ENCODE measurements at regions not wholly inside any gene's neighbourhood (a gene's known extent, or its start where the extent isn't known, plus 50 kb on each side); places are given as distances from the start of the nearest gene placed in this dataset.
"Not testable (repeated sequence)": the region's sequence is repeated elsewhere in the genome, so short reads cannot be mapped to it uniquely, and the experiment has no call there.

DNA sequence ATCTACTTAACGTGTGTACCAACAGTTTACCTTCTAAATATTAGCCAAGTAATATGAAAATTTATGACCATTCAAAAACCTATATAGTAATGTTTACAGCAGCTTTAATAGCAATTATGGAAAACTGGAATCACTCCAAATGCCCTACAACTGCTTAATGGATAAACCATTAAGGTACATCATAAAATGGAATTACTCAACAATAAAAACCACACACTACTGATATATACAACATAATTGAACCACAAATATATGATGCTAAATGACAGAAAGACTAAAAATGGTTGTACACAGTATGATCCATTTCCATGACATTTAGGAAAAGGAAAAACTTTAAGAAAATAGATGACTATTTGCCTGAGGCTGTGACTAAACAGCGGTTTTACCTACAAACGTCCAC lies 467.1 kb upstream of the EPHA6 start:
- no peaks in the 10 kb centered on the region for H3K36me3 ChIP-seq (replicated peaks; ENCODE audit: insufficient read depth, low read length)
- H2AFZ ChIP-seq (ENCODE audit: low read length): no peak overlapping the region

DNA sequence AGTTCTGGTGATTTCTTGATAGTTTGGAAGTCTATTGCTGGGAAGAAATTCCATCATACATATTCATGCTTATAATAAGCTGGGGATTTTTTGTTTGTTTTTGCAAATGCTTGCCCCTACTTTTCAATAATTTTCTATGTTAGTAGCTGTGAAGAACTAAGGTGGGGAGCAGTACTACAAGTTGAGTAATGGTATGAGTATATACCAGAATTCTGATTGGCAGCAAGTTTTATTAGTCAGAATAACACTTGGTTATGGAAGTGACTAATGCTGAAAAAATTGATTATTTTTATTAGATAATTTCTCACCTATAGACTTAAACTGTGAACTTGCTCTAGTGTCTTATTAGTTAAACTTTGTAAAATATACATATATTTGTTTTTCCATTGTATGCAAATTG lies 462.8 kb upstream of the EPHA6 start:
- H3K9ac ChIP-seq (ENCODE audit: low read length); H3K4me1 ChIP-seq (ENCODE audit: low read length); H4K20me1 ChIP-seq (ENCODE audit: insufficient read depth, low read length); H3K36me3 ChIP-seq (replicated peaks; ENCODE audit: insufficient read depth, low read length); H3K27ac ChIP-seq (ENCODE audit: low read length); H3K9me3 ChIP-seq (replicated peaks; ENCODE audit: insufficient read depth, low read length); H3K4me2 ChIP-seq (ENCODE audit: low read depth, low read length); DNase-seq; H3F3A ChIP-seq (ENCODE audit: insufficient read depth, low read length); H3K27me3 ChIP-seq (replicated peaks; ENCODE audit: insufficient read depth, low read length); H3K4me3 ChIP-seq (ENCODE audit: low read length); H2AFZ ChIP-seq (ENCODE audit: low read length); H3K9me2 ChIP-seq (replicated peaks; ENCODE audit: insufficient read depth, low read length); H3K79me2 ChIP-seq (ENCODE audit: low read length): not testable (repeated sequence)

More for the DNA sequence above, 467.1 kb upstream of the EPHA6 start:
- Histone ChIP-seq H3K79me2 (ENCODE audit: low read length) (no peaks in the 10 kb centered on the region), H3K9me3 (replicated peaks; ENCODE audit: insufficient read depth, low read length) (no peaks in the 10 kb centered on the region), H3F3A (ENCODE audit: insufficient read depth, low read length) (no peaks in the 10 kb centered on the region), H3K9me2 (replicated peaks; ENCODE audit: insufficient read depth, low read length) (no peaks in the 10 kb centered on the region), H3K4me2 (ENCODE audit: low read depth, low read length) (no peak overlapping the region), H3K4me1 (ENCODE audit: low read length) (no peaks in the 10 kb centered on the region), H3K4me3 (ENCODE audit: low read length) (no peak overlapping the region), H3K27ac (ENCODE audit: low read length) (no peak overlapping the region), H3K9ac (ENCODE audit: low read length) (no peak overlapping the region), H3K27me3 (replicated peaks; ENCODE audit: insufficient read depth, low read length) (no peaks in the 10 kb centered on the region), H4K20me1 (ENCODE audit: insufficient read depth, low read length) (no peaks in the 10 kb centered on the region)
- no peak for TF ChIP-seq EZH2phosphoT487 (IDR thresholded peaks at IDR 0.05; ENCODE audit: low read length)
- TF ChIP-seq, protein P1, sequence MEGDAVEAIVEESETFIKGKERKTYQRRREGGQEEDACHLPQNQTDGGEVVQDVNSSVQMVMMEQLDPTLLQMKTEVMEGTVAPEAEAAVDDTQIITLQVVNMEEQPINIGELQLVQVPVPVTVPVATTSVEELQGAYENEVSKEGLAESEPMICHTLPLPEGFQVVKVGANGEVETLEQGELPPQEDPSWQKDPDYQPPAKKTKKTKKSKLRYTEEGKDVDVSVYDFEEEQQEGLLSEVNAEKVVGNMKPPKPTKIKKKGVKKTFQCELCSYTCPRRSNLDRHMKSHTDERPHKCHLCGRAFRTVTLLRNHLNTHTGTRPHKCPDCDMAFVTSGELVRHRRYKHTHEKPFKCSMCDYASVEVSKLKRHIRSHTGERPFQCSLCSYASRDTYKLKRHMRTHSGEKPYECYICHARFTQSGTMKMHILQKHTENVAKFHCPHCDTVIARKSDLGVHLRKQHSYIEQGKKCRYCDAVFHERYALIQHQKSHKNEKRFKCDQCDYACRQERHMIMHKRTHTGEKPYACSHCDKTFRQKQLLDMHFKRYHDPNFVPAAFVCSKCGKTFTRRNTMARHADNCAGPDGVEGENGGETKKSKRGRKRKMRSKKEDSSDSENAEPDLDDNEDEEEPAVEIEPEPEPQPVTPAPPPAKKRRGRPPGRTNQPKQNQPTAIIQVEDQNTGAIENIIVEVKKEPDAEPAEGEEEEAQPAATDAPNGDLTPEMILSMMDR (IDR thresholded peaks at IDR 0.05; ENCODE audit: low read length): no peak
- no peak for TF ChIP-seq EZH2 (optimal IDR thresholded peaks at IDR 0.05; ENCODE audit: low read depth, low read length)
- no peak for DNase-seq

DNA sequence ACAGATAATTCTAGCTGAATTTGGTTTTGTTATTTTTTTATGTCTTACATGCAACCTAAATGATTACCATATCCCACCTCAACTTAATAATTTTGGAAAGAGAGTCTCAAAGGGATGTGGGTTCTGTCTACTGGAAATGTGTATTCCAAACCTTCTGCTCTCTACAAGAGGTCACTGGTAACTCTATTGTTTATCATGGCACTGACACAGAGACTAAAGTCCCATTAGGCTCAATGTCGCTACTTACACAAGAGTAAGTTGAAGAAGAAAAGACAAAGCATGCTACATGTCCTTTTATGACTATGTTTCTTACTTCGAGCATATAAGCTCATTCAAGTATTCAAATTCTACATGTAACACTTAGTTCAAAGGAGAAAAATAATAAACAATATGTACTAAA lies 460.3 kb upstream of the EPHA6 start:
- Histone ChIP-seq H3K27me3 (replicated peaks; ENCODE audit: insufficient read depth, low read length) (no peaks in the 10 kb centered on the region), H4K20me1 (ENCODE audit: insufficient read depth, low read length) (no peaks in the 10 kb centered on the region), H3K79me2 (ENCODE audit: low read length) (no peaks in the 10 kb centered on the region), H3K4me2 (ENCODE audit: low read depth, low read length) (no peak overlapping the region), H3K9me3 (replicated peaks; ENCODE audit: insufficient read depth, low read length) (no peaks in the 10 kb centered on the region), H3K9me2 (replicated peaks; ENCODE audit: insufficient read depth, low read length) (no peaks in the 10 kb centered on the region), H3K4me3 (ENCODE audit: low read length) (no peak overlapping the region), H3K27ac (ENCODE audit: low read length) (no peak overlapping the region), H3K4me1 (ENCODE audit: low read length) (no peaks in the 10 kb centered on the region), H2AFZ (ENCODE audit: low read length) (no peak overlapping the region), H3F3A (ENCODE audit: insufficient read depth, low read length) (no peaks in the 10 kb centered on the region), H3K36me3 (replicated peaks; ENCODE audit: insufficient read depth, low read length) (no peaks in the 10 kb centered on the region), H3K9ac (ENCODE audit: low read length) (no peak overlapping the region)
- no peak for DNase-seq
- TF ChIP-seq EZH2phosphoT487 (IDR thresholded peaks at IDR 0.05; ENCODE audit: low read length) (no peak), EZH2 (optimal IDR thresholded peaks at IDR 0.05; ENCODE audit: low read depth, low read length) (no peak)
- TF ChIP-seq, protein P1 (IDR thresholded peaks at IDR 0.05; ENCODE audit: low read length): no peak

DNA sequence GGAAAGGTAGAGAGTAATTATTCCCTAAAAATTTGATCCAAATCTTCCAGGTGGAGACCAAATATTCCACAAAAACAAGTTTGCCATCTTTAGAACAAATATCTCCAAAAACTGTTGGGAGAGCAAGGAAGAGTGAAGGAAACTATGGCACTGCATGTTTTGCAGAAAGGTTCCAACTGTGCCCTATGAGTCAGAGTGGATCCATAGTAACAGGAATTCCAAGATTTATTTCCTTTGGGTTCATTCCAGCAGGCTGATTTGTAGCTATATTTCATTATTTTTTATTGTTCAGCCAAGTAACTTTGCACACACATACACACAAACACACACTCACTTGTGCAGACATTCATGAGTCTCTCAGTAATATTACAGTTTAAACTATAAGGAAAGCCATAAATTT lies 459.7 kb upstream of the EPHA6 start:
- H3K4me1 ChIP-seq (ENCODE audit: low read length): no peaks in the 10 kb centered on the region

More for the DNA sequence above, 459.7 kb upstream of the EPHA6 start:
- no peak overlapping the region for H3K9ac ChIP-seq (ENCODE audit: low read length)
- no peaks in the 10 kb centered on the region for H3F3A ChIP-seq (ENCODE audit: insufficient read depth, low read length)
- H3K27ac ChIP-seq (ENCODE audit: low read length): no peak overlapping the region
- H3K79me2 ChIP-seq (ENCODE audit: low read length): no peaks in the 10 kb centered on the region
- TF ChIP-seq EZH2 (optimal IDR thresholded peaks at IDR 0.05; ENCODE audit: low read depth, low read length): no peak
- TF ChIP-seq, protein P1 (IDR thresholded peaks at IDR 0.05; ENCODE audit: low read length): no peak
- no peak for TF ChIP-seq EZH2phosphoT487 (IDR thresholded peaks at IDR 0.05; ENCODE audit: low read length)
- no peak overlapping the region for H2AFZ ChIP-seq (ENCODE audit: low read length)
- H3K36me3 ChIP-seq (replicated peaks; ENCODE audit: insufficient read depth, low read length): no peaks in the 10 kb centered on the region
- no peak for DNase-seq
- no peak overlapping the region for H3K4me2 ChIP-seq (ENCODE audit: low read depth, low read length)
- no peaks in the 10 kb centered on the region for H3K9me2 ChIP-seq (replicated peaks; ENCODE audit: insufficient read depth, low read length)
- no peak overlapping the region for H3K4me3 ChIP-seq (ENCODE audit: low read length)
- H3K9me3 ChIP-seq (replicated peaks; ENCODE audit: insufficient read depth, low read length): no peaks in the 10 kb centered on the region
- H4K20me1 ChIP-seq (ENCODE audit: insufficient read depth, low read length): no peaks in the 10 kb centered on the region
- H3K27me3 ChIP-seq (replicated peaks; ENCODE audit: insufficient read depth, low read length): no peaks in the 10 kb centered on the region

Measured in MM.1S (cell line).